H1 (cell line): ENCODE measurements at regions not wholly inside any gene's neighbourhood (a gene's known extent, or its start where the extent isn't known, plus 50 kb on each side); places are given as distances from the start of the nearest gene placed in this dataset.

ENCODE experiments used
- ASH2L ChIP-seq: fragments of 200-600, 300-600 bp; sonication (generic); IDR thresholded peaks from one replicate; pipeline ENCODE4 v1.7.1; 2017; ENCODE audit warnings: low read length
- EGR1 ChIP-seq: IDR thresholded peaks from 2 replicates; pipeline ENCODE4 v1.6.1; 2011; ENCODE audit warnings: low read depth, low read length, borderline replicate concordance
- EZH2 ChIP-seq: fragments of 200-600 bp; sonication (generic); IDR thresholded peaks from 2 replicates; pipeline ENCODE4 v1.7.1; 2012; ENCODE audit warnings: low read depth, mild to moderate bottlenecking, moderate library complexity, low read length, inconsistent platforms; ENCODE audit not compliant: severe bottlenecking
- HDAC6 ChIP-seq: IDR thresholded peaks from one replicate; pipeline ENCODE4 v1.7.1; 2012; ENCODE audit warnings: low read depth, mild to moderate bottlenecking, inconsistent platforms, low read length, moderate library complexity
- POLR2AphosphoS5 ChIP-seq: IDR thresholded peaks from 2 replicates; pipeline ENCODE4 v1.6.1; 2011; ENCODE audit warnings: low read depth, low read length
- POU5F1 ChIP-seq: IDR thresholded peaks from 2 replicates; pipeline ENCODE4 v1.6.1; 2011; ENCODE audit warnings: low read depth, mild to moderate bottlenecking, low read length, moderate library complexity
- SP2 ChIP-seq: IDR thresholded peaks from 2 replicates; pipeline ENCODE4 v1.6.1; 2012; ENCODE audit warnings: mild to moderate bottlenecking, low read length, inconsistent platforms
- TF ChIP-seq, protein P1 (sequence below): IDR thresholded peaks from 2 replicates; pipeline ENCODE4 v1.6.1; 2011; ENCODE audit warnings: low read length, improper control_type of control experiment

DNA sequence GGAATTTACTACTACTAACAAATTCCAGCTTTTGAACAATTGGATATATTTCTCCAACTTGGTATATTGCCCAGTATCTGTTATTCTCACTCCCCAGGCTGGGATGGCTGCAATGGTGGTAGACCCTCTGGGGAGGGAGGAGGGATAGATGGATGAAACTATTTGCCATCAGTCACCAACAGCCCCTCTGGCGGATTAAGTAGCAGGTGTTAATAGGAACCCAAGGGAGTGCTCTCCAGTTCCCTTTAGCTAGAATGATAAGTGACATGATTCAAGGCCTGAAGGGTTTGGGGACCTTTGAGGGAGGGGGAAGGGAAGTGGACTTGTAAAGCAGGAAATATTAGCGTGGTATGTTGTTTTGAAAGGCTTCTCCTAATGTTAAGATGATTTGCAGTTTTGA is 824.0 kb upstream of the ARRDC3 start (continued):
- TF ChIP-seq, protein P1, sequence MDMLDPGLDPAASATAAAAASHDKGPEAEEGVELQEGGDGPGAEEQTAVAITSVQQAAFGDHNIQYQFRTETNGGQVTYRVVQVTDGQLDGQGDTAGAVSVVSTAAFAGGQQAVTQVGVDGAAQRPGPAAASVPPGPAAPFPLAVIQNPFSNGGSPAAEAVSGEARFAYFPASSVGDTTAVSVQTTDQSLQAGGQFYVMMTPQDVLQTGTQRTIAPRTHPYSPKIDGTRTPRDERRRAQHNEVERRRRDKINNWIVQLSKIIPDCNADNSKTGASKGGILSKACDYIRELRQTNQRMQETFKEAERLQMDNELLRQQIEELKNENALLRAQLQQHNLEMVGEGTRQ = no peak
- TF ChIP-seq POLR2AphosphoS5 = no peak
- no peak for TF ChIP-seq POU5F1
- TF ChIP-seq EZH2 = no peak
- no peak for TF ChIP-seq EGR1
- no peak for TF ChIP-seq ASH2L
- TF ChIP-seq SP2 = no peak
- TF ChIP-seq HDAC6 = no peak
